ENCODE measurements at regions not wholly inside any gene's neighbourhood (a gene's known extent, or its start where the extent isn't known, plus 50 kb on each side); places are given as distances from the start of the nearest gene placed in this dataset.

- peaks cover 4% of the 10 kb centered on the region for H3K9me3 Mint-ChIP-seq
- H3K27ac Mint-ChIP-seq, result no peak overlapping the region
- no peaks in the 10 kb centered on the region for H3K36me3 Mint-ChIP-seq
- DNase-seq (ENCODE audit: low spot score in 2 of 2, unreplicated experiment in 2 of 2), result no peak
- H3K27me3 Mint-ChIP-seq (ENCODE audit: low read depth), result no peaks in the 10 kb centered on the region
- H3K4me3 Mint-ChIP-seq, result no peak overlapping the region
- peaks cover 4% of the 10 kb centered on the region for H3K4me1 Mint-ChIP-seq
- no peak for TF ChIP-seq CTCF (IDR thresholded peaks at IDR 0.05; ENCODE audit: unreplicated experiment)
These were observed 94.0 kb downstream of the CENPW start for GRCh38 chr6:126433927-126434326.

DNA sequence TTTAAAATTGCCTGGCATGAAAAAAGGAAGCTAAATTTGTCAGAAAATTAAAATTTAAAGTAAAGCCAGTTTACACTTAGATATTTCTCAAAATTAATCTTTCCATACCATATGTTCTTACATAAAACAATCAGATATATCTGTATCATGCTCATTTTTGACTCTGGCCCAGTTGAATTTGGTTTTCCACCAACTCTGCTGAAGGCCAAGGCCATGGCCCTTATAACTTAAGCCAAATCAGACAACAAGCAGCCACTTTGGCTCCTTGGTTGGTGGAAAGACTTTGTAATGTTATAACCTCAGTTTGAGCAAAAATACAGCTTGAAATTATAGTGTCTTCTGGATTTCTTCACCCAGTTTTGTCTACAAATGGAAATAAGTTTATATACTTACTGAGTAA lies 97.3 kb downstream of the CENPW start:
- Mint-ChIP-seq H3K4me1 (peaks cover 4% of the 10 kb centered on the region), H3K27me3 (ENCODE audit: low read depth) (no peaks in the 10 kb centered on the region)

DNA sequence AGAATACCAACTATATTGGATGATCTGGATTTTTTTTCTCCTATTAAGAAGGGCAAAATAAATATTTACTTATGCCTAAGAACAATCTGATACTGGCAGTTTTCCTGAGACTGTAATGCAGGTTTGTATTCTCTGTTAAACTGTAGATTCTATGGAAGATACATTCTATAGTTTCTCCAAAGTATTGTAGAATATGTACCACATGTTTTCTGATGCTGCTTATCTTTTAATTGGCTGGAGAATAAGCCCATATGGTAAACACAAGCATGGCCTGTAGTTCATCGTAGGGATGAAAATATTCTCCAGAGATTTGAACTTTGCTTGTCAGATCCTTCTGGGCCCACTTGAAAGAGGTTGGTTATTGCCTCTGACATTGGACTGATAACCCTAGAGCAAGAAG lies 99.1 kb downstream of the CENPW start:
- H3K27ac Mint-ChIP-seq, result no peak overlapping the region
- peaks cover 2% of the 10 kb centered on the region for H3K4me1 Mint-ChIP-seq
- no peak overlapping the region for H3K4me3 Mint-ChIP-seq
- peaks cover 2% of the 10 kb centered on the region for H3K36me3 Mint-ChIP-seq
- DNase-seq (ENCODE audit: low spot score in 2 of 2, unreplicated experiment in 2 of 2), result no peak
- H3K27me3 Mint-ChIP-seq (ENCODE audit: low read depth), result no peaks in the 10 kb centered on the region
- H3K9me3 Mint-ChIP-seq, result peaks cover 24% of the 10 kb centered on the region
- no peak for TF ChIP-seq CTCF (IDR thresholded peaks at IDR 0.05; ENCODE audit: unreplicated experiment)

More for the DNA sequence above, 97.3 kb downstream of the CENPW start:
- Mint-ChIP-seq H3K4me3 (no peak overlapping the region), H3K9me3 (peaks cover 17% of the 10 kb centered on the region), H3K36me3 (peaks cover 2% of the 10 kb centered on the region), H3K27ac (no peak overlapping the region)
- no peak for TF ChIP-seq CTCF (IDR thresholded peaks at IDR 0.05; ENCODE audit: unreplicated experiment)
- no peak for DNase-seq (ENCODE audit: low spot score in 2 of 2, unreplicated experiment in 2 of 2)

- Mint-ChIP-seq H3K4me1 (peaks cover 14% of the 10 kb centered on the region), H3K27me3 (ENCODE audit: low read depth) (no peaks in the 10 kb centered on the region), H3K4me3 (no peak overlapping the region), H3K9me3 (peaks cover 24% of the 10 kb centered on the region), H3K36me3 (peaks cover 2% of the 10 kb centered on the region), H3K27ac (no peak overlapping the region)
- no peak for DNase-seq (ENCODE audit: low spot score in 2 of 2, unreplicated experiment in 2 of 2)
- TF ChIP-seq CTCF (IDR thresholded peaks at IDR 0.05; ENCODE audit: unreplicated experiment), result no peak
These were observed 101.0 kb downstream of the CENPW start for GRCh38 chr6:126440923-126441322.

DNA sequence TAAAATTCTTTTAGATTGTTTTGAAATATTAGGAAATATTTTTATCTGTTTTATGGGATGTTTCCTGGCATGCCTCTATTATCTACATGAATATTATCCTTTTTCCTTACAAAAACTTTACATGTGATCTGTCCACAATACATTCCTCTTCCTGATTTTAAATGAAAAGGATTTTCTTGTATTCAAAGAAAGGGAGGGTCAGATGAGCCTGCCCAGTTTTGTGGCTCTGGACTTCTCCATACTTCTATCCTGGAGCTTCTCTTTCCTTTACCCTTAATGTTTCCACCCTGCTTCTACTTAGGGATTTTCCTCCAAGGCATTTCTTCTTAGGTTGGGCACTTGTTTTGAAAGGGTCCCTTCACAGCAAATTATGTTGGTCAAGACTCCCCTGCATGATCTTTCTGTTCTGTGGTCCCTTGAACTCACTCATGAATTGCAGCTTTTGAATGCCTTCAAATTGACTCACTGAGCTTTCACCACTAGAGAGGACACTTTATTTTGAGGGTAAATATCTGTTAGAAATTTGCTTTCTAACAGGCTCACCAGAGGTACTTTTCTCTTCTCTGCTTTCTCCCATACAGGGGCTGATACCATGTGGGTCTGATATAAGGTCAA lies 104.9 kb downstream of the CENPW start:
- peak overlapping the region; percentile 59 for H3K27ac Mint-ChIP-seq
- H3K9me3 Mint-ChIP-seq, result peaks cover 24% of the 10 kb centered on the region
- H3K27me3 Mint-ChIP-seq (ENCODE audit: low read depth), result no peaks in the 10 kb centered on the region
- peaks cover 2% of the 10 kb centered on the region for H3K36me3 Mint-ChIP-seq
- H3K4me1 Mint-ChIP-seq, result peaks cover 45% of the 10 kb centered on the region
- no peak overlapping the region for H3K4me3 Mint-ChIP-seq
- no peak for TF ChIP-seq CTCF (IDR thresholded peaks at IDR 0.05; ENCODE audit: unreplicated experiment)
- DNase-seq (ENCODE audit: low spot score in 2 of 2, unreplicated experiment in 2 of 2), result no peak

DNA sequence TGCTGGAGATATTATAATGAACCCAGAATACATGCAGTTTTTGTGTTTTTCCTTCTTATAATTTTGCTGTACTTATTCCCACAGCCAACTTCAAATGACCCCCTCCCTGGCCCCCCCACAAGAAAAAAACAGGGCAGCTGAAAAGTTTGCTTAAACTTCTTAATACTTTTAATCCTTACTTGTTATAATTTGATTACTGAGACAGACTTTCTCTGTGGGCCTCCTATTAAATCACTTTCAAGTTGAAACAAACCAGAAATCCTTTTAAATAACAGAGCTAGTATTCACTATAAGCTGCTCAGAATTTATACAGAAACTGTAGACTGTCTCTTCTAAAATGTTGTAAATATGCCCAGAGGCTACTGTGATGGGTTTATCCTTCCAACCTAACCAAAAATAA lies 106.3 kb downstream of the CENPW start:
- peaks cover 50% of the 10 kb centered on the region for H3K4me1 Mint-ChIP-seq
- peaks cover 17% of the 10 kb centered on the region for H3K9me3 Mint-ChIP-seq
- TF ChIP-seq CTCF (IDR thresholded peaks at IDR 0.05; ENCODE audit: unreplicated experiment), result no peak
- no peak overlapping the region for H3K4me3 Mint-ChIP-seq
- H3K27me3 Mint-ChIP-seq (ENCODE audit: low read depth), result no peaks in the 10 kb centered on the region
- H3K27ac Mint-ChIP-seq, result peak overlapping the region; percentile 91
- no peak for DNase-seq (ENCODE audit: low spot score in 2 of 2, unreplicated experiment in 2 of 2)
- H3K36me3 Mint-ChIP-seq, result peaks cover 2% of the 10 kb centered on the region

All from mesothelial cell of epicardium (in vitro differentiated cells).